IMR-90 (cell line): ENCODE measurements at regions not wholly inside any gene's neighbourhood (a gene's known extent, or its start where the extent isn't known, plus 50 kb on each side); places are given as distances from the start of the nearest gene placed in this dataset.

Experiments used
- ATAC-seq: fragments of 200-7000 bp; cut with Tn5 transposase; 2 replicates; pipeline ENCODE4 v1.9.1; 2020; ENCODE audit warnings: low read depth, mild to moderate bottlenecking, moderate library complexity
- BruUV-seq: library from RNA; stranded (reverse); fragments of 400-500 nt; replicated peaks from 2 replicates; lab custom pipeline; 2021; lab: Mats Ljungman, UMichigan
- CTCF ChIA-PET: fragments of 300-600 bp; formaldehyde crosslinking; extraction: SDS; loops from one replicate; lab custom pipeline; 2021; ENCODE audit warnings: antibody characterized with exemption; lab: Yijun Ruan, JAX
- POLR2A ChIA-PET: fragments of 300-600 bp; sonication (Branson Sonifier 250); formaldehyde crosslinking; loops from one replicate; lab custom pipeline; 2022; ENCODE audit warnings: antibody characterized with exemption; ENCODE audit not compliant: unreplicated experiment; lab: Charles Lee
- DNase-seq: peaks from one replicate; pipeline ENCODE4 v3.0.0; 2013
- H2AFZ ChIP-seq: replicated peaks from 2 replicates; pipeline ENCODE3; 2013; ENCODE audit warnings: low read length, mild to moderate bottlenecking; ENCODE audit not compliant: poor library complexity
- H2AK5ac ChIP-seq: 2 replicates; pipeline ENCODE4 v1.6.1; 2013; ENCODE audit warnings: low read depth, low read length, inconsistent platforms
- H2AK9ac ChIP-seq: replicated peaks from 2 replicates; pipeline ENCODE3; 2013; ENCODE audit warnings: mild to moderate bottlenecking, low read depth, low read length, moderate library complexity; ENCODE audit not compliant: poor library complexity
- H2BK120ac ChIP-seq: 2 replicates; pipeline ENCODE4 v1.6.1; 2013; ENCODE audit warnings: low read depth, low read length, inconsistent platforms
- H2BK15ac ChIP-seq: 3 replicates; pipeline ENCODE4 v1.6.1; 2013; ENCODE audit warnings: low read depth, low read length, inconsistent platforms
- H2BK20ac ChIP-seq: 2 replicates; pipeline ENCODE4 v1.6.1; 2013; ENCODE audit warnings: low read depth, mild to moderate bottlenecking, inconsistent platforms, low read length, moderate library complexity
- H2BK5ac ChIP-seq: 2 replicates; pipeline ENCODE4 v1.6.1; 2013; ENCODE audit warnings: mild to moderate bottlenecking, low read depth, low read length, inconsistent platforms; ENCODE audit not compliant: poor library complexity, severe bottlenecking
- H3K14ac ChIP-seq: replicated peaks from 2 replicates; pipeline ENCODE4 v1.6.1; 2013; ENCODE audit warnings: low read depth, low read length, inconsistent platforms
- H3K18ac ChIP-seq: 2 replicates; pipeline ENCODE4 v1.6.1; 2013; ENCODE audit warnings: low read depth, low read length, control low read depth
- H3K23ac ChIP-seq: 2 replicates; pipeline ENCODE4 v1.6.1; 2013; ENCODE audit warnings: low read depth, low read length, inconsistent platforms
- H3K27ac ChIP-seq: 2 replicates; pipeline ENCODE4 v1.5.1; 2013; ENCODE audit warnings: mild to moderate bottlenecking, control low read depth, low read length; ENCODE audit not compliant: insufficient read depth
- H3K27me3 ChIP-seq: 2 replicates; pipeline ENCODE4 v1.6.1; 2013; ENCODE audit warnings: low read length; ENCODE audit not compliant: control insufficient read depth, insufficient read depth
- H3K36me3 ChIP-seq: 2 replicates; pipeline ENCODE4 v1.6.1; 2013; ENCODE audit warnings: low read length, mixed read lengths; ENCODE audit not compliant: control insufficient read depth, insufficient read depth
- H3K4ac ChIP-seq: 2 replicates; pipeline ENCODE4 v1.6.1; 2013; ENCODE audit warnings: low read depth, low read length, inconsistent platforms
- H3K4me1 ChIP-seq: 2 replicates; pipeline ENCODE4 v1.6.1; 2013; ENCODE audit warnings: low read length, mixed read lengths; ENCODE audit not compliant: control insufficient read depth, insufficient read depth
- H3K4me2 ChIP-seq: 2 replicates; pipeline ENCODE4 v1.6.1; 2013; ENCODE audit warnings: low read depth, mild to moderate bottlenecking, control low read depth, low read length, moderate library complexity
- H3K4me3 ChIP-seq: 2 replicates; pipeline ENCODE4 v1.5.1; 2013; ENCODE audit warnings: low read depth, mild to moderate bottlenecking, control low read depth, low read length, moderate library complexity; ENCODE audit not compliant: insufficient read depth
- H3K56ac ChIP-seq: 2 replicates; pipeline ENCODE4 v1.6.1; 2013; ENCODE audit warnings: low read length, inconsistent platforms; ENCODE audit not compliant: insufficient read depth; ENCODE audit errors: extremely low read depth
- H3K79me1 ChIP-seq, 2 experiments: 2 replicates each; pipeline ENCODE4 v1.6.1; 2013; ENCODE audit warnings: low read length in 2 of 2, inconsistent platforms in 1 of 2, low read depth in 1 of 2
- H3K9ac ChIP-seq: 2 replicates; pipeline ENCODE4 v1.6.1; 2013; ENCODE audit warnings: low read depth, low read length, control low read depth
- H3K9me1 ChIP-seq: 2 replicates; pipeline ENCODE4 v1.6.1; 2013; ENCODE audit warnings: low read length, inconsistent platforms; ENCODE audit not compliant: insufficient read depth
- H3K9me3 ChIP-seq: 2 replicates; pipeline ENCODE4 v1.6.1; 2013; ENCODE audit warnings: low read length; ENCODE audit not compliant: control insufficient read depth, insufficient read depth
- H4K20me1 ChIP-seq: 2 replicates; pipeline ENCODE4 v1.6.1; 2013; ENCODE audit warnings: low read length, inconsistent platforms; ENCODE audit not compliant: insufficient read depth
- H4K5ac ChIP-seq: 2 replicates; pipeline ENCODE4 v1.6.1; 2013; ENCODE audit warnings: mild to moderate bottlenecking, low read depth, low read length, control low read depth
- H4K8ac ChIP-seq, 2 experiments: 2 replicates each; pipeline ENCODE4 v1.6.1; 2013; ENCODE audit warnings: low read depth in 2 of 2, low read length in 2 of 2, control low read depth in 1 of 2, inconsistent platforms in 1 of 2
- H4K91ac ChIP-seq: 2 replicates; pipeline ENCODE4 v1.6.1; 2013; ENCODE audit warnings: low read depth, low read length, inconsistent platforms; ENCODE audit not compliant: insufficient read depth
- CEBPB ChIP-seq: IDR thresholded peaks from 2 replicates; pipeline ENCODE4 v1.6.1; 2012; ENCODE audit warnings: low read depth, low read length, improper control_type of control experiment
- CHD1 ChIP-seq: IDR thresholded peaks from 2 replicates; pipeline ENCODE4 v1.6.1; 2012; ENCODE audit warnings: low read depth, low read length, improper control_type of control experiment
- MXI1 ChIP-seq: IDR thresholded peaks from 2 replicates; pipeline ENCODE4 v1.6.1; 2012; ENCODE audit warnings: low read depth, mild to moderate bottlenecking, low read length, moderate library complexity, borderline replicate concordance
- POLR2A ChIP-seq: IDR thresholded peaks from 2 replicates; pipeline ENCODE4 v1.6.1; 2012; ENCODE audit warnings: mild to moderate bottlenecking, low read depth, low read length
- RCOR1 ChIP-seq: IDR thresholded peaks from 2 replicates; pipeline ENCODE4 v1.6.1; 2012; ENCODE audit warnings: mild to moderate bottlenecking, low read length, improper control_type of control experiment; ENCODE audit not compliant: insufficient replicate concordance
- WGBS, 2 experiments: methylation state at CpG; one replicate each; pipeline versions ENCODE4 v1.1.5 to v1.1.7; 2013; ENCODE audit warnings: missing lambda C conversion rate in 2 of 2; ENCODE audit not compliant: insufficient read length in 1 of 2; ENCODE audit errors: extremely low coverage in 2 of 2; 5-methylcytosine and 5-hydroxymethylcytosine counted together
- dilution Hi-C: fragments of 300-500 bp; cut with HindIII; formaldehyde crosslinking; loops from one replicate; pipeline ENCODE4 v1.14.3; 2018; ENCODE audit warnings: low sequenced_read_pairs; ENCODE audit not compliant: unreplicated experiment
- in situ Hi-C: fragments of 300-500 bp; cut with MboI; formaldehyde crosslinking; loops from 3 replicates; pipeline ENCODE4 v1.14.3; 2019; ENCODE audit warnings: low sequenced_read_pairs, inconsistent platforms, mixed read lengths
- intact Hi-C: fragments of 100-400 bp; cut with micrococcal nuclease; formaldehyde crosslinking; loops from 2 replicates; pipeline ENCODE4 v1.10.0; 2022
- TF ChIP-seq, protein P1 (sequence below): fragments of 150-350 bp; IDR thresholded peaks from 2 replicates; pipeline ENCODE4 v1.6.1; 2016; ENCODE audit warnings: low read depth, mild to moderate bottlenecking, low read length, moderate library complexity, borderline replicate concordance
- TF ChIP-seq, protein P2 (sequence below): fragments of 150-350 bp; IDR thresholded peaks from 2 replicates; pipeline ENCODE4 v1.6.1; 2017; ENCODE audit warnings: mild to moderate bottlenecking, antibody characterized with exemption, low read length, low read depth

DNA sequence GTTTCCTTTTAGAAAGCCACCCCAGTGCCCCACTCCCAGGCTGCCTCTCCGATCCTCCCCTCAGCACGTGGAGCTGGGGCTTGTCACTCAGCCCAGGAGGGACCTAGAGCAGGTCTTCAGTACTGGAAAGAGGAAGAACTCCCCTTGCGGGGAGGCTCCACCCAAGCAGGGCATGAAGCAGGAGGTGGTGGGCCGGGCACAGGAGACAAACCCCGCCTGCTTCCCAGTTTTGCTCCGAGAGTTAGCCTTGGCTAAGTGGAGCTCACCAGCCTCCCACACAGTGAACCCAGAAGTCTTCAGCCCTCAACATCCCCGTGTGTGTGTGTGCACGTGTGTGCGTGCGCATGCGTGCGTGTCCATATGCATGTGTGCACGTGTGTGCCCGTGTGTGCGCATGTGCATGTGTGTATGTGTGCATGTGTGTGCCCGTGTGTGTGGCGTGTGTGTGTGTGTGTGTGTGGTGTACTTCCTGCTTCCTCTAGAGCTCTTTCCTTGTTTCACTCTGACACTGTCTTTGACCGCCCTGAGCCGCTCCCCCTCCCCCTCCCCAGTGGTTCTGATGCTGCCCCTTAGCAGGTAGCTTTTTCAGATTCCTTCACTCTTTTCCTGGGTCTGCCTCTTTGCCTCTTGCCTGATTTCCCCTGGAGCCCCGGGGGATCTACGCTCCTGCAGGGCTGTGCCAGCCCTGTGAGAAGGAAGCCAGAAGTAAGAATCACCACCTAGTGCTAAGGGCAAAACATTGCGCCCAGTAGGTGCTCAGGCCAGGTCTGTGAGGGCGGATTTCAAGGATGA lies 239.8 kb downstream of the CDC5L start:
- no peak overlapping the region for H3K56ac ChIP-seq
- intact Hi-C loops, result no loop called here
- no peak for DNase-seq
- H3K4ac ChIP-seq, result no peak overlapping the region
- no peaks in the 10 kb centered on the region for H4K20me1 ChIP-seq
- H3K4me3 ChIP-seq, result no peak overlapping the region
- TF ChIP-seq, protein P1, sequence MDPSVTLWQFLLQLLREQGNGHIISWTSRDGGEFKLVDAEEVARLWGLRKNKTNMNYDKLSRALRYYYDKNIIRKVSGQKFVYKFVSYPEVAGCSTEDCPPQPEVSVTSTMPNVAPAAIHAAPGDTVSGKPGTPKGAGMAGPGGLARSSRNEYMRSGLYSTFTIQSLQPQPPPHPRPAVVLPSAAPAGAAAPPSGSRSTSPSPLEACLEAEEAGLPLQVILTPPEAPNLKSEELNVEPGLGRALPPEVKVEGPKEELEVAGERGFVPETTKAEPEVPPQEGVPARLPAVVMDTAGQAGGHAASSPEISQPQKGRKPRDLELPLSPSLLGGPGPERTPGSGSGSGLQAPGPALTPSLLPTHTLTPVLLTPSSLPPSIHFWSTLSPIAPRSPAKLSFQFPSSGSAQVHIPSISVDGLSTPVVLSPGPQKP, result no peak
- TF ChIP-seq CEBPB (no peak), CHD1 (no peak), RCOR1 (no peak), MXI1 (no peak), POLR2A (no peak)
- TF ChIP-seq, protein P2, sequence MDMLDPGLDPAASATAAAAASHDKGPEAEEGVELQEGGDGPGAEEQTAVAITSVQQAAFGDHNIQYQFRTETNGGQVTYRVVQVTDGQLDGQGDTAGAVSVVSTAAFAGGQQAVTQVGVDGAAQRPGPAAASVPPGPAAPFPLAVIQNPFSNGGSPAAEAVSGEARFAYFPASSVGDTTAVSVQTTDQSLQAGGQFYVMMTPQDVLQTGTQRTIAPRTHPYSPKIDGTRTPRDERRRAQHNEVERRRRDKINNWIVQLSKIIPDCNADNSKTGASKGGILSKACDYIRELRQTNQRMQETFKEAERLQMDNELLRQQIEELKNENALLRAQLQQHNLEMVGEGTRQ, result no peak
- no peak overlapping the region for H2BK20ac ChIP-seq
- no peak overlapping the region for H2AK5ac ChIP-seq
- no peak overlapping the region for H3K27ac ChIP-seq
- no peaks in the 10 kb centered on the region for H3K36me3 ChIP-seq
- H2BK120ac ChIP-seq, result no peak overlapping the region
- H4K5ac ChIP-seq, result no peak overlapping the region
- no peak overlapping the region for H3K9ac ChIP-seq
- no peaks in the 10 kb centered on the region for H3K79me1 ChIP-seq
- CTCF ChIA-PET, result no interaction called here
- in situ Hi-C loops, result no loop called here
- WGBS, 2 experiments, result 89% methylated on average over 9 of the region's 23 CpGs; no CpG with 5 or more reads in 1 of the 2 experiments
- H3K27me3 ChIP-seq, result peaks cover 15% of the 10 kb centered on the region
- H3K9me1 ChIP-seq, result peaks cover 2% of the 10 kb centered on the region; the same call in 1 of the 2 replicates
- no TSS peak for BruUV-seq
- no peaks in the 10 kb centered on the region for H3K9me3 ChIP-seq
- no peak overlapping the region for H2AFZ ChIP-seq
- no peaks in the 10 kb centered on the region for H3K4me1 ChIP-seq
- H4K8ac ChIP-seq, result no peak overlapping the region
- no peak for ATAC-seq
- H3K23ac ChIP-seq, result no peak overlapping the region
- POLR2A ChIA-PET, result no interaction called here
- H4K91ac ChIP-seq, result no peak overlapping the region
- H2BK5ac ChIP-seq, result no peak overlapping the region
- H2BK15ac ChIP-seq, result no peak overlapping the region
- H3K4me2 ChIP-seq, result no peak overlapping the region
- no peak overlapping the region for H3K18ac ChIP-seq
- dilution Hi-C loops, result no loop called here
- H3K14ac ChIP-seq, result no peak overlapping the region
- H2AK9ac ChIP-seq, result no peak overlapping the region
